AG09319 (cell line): ENCODE measurements at regions not wholly inside any gene's neighbourhood (a gene's known extent, or its start where the extent isn't known, plus 50 kb on each side); places are given as distances from the start of the nearest gene placed in this dataset.
A peak's percentile ranks its signal among the peaks of the same experiment; 100 is the strongest.
"Not testable (repeated sequence)": the region's sequence is repeated elsewhere in the genome, so short reads cannot be mapped to it uniquely, and the experiment has no call there.

Experiments
- DNase-seq: peaks from one replicate; pipeline ENCODE4 v3.0.0-alpha.2; 2010; ENCODE audit warnings: low read depth; ENCODE audit errors: extremely low read depth
- TF ChIP-seq, protein P1 (sequence below): IDR thresholded peaks from 2 replicates; pipeline ENCODE4 v1.5.1; 2011; ENCODE audit warnings: low read depth, mild to moderate bottlenecking, inconsistent platforms, low read length, moderate library complexity

DNA sequence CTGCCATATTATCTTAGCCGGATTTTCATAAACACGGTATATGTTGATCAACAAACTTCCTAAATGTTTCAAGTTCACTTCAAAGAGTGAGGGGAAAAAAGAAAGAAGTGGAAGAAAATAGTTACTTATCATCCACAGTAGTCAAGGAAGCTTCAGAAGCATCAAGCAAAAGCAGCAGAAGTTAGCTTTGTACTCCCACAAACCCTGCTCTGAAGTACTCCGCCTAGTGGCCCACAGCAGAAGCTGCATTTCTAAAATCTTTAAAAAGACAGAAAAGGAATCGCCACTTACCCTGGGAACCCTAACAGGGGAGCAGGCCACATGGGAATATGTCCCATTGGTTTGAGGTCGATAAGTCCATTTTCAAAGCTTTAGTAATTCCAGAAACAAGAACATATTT is 158.1 kb downstream of the FOXD4L6 start:
- not testable (repeated sequence) for DNase-seq
- TF ChIP-seq, protein P1, sequence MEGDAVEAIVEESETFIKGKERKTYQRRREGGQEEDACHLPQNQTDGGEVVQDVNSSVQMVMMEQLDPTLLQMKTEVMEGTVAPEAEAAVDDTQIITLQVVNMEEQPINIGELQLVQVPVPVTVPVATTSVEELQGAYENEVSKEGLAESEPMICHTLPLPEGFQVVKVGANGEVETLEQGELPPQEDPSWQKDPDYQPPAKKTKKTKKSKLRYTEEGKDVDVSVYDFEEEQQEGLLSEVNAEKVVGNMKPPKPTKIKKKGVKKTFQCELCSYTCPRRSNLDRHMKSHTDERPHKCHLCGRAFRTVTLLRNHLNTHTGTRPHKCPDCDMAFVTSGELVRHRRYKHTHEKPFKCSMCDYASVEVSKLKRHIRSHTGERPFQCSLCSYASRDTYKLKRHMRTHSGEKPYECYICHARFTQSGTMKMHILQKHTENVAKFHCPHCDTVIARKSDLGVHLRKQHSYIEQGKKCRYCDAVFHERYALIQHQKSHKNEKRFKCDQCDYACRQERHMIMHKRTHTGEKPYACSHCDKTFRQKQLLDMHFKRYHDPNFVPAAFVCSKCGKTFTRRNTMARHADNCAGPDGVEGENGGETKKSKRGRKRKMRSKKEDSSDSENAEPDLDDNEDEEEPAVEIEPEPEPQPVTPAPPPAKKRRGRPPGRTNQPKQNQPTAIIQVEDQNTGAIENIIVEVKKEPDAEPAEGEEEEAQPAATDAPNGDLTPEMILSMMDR: peak; percentile 8

DNA sequence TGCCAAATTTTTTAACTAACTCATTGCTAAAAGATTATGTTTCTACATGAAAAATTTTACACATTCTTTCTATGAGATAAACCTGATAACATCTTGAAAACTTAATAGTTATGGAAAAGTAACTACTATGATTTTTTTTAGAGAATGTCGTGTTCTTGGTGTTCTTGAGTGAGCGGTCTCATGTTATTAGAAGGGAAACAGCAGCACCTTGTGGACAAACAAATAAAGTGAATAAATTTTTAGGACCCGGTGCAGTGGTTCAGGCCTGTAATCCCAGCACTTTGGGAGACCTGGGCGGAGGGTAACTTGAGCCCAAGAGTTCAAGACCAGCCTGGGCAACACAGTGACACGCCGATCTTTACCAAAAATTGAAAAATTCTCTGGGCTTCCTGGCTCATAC is 166.0 kb downstream of the FOXD4L6 start:
- not testable (repeated sequence) for DNase-seq

DNA sequence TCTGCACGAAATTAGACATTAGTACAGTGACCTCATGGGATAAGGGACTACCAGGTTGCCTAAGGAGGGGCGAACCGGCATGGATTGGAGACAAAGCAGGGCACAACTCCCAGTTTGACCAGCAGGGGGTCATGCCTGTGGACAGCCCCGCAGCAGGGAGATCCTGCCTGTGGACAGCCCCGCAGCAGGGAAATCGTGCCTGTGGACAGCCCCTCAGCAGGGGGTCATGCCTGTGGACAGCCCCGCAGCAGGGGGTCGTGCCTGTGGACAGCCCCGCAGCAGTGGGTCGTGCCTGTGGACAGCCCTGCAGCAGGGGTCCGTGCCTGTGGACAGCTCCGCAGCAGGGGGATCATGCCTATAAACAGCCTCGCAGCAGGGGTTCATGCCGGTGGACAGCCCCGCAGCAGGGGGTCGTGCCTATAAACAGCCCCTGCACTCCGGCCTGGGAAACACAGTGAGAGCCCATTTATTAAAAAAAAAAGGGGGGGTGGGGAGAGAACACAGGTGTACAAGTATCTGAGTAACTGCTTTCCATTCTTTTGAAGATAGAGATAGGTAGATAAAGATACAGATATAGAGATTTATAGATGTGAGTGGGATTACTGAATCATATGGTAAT is 176.5 kb downstream of the FOXD4L6 start:
- DNase-seq: not testable (repeated sequence)

DNA sequence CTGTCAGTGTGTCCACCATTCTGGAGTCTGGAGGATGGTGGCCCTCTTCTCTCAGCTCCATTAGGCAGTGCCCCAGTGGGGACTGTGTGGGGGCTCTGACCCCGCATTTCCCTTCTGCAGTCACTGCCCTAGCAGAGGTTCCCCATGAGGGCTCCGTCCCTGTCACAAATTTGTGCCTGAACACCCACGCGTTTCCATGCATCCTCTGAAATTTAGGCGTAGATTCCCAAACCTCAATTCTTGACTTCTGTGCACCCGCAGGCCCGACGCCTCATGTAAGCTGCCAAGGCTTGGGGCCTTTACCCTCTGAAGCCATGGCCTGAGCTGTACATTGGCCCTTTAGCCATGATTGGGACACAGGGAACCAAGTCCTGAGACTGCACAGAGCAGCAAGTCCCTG is 182.3 kb downstream of the FOXD4L6 start:
- not testable (repeated sequence) for DNase-seq

DNA sequence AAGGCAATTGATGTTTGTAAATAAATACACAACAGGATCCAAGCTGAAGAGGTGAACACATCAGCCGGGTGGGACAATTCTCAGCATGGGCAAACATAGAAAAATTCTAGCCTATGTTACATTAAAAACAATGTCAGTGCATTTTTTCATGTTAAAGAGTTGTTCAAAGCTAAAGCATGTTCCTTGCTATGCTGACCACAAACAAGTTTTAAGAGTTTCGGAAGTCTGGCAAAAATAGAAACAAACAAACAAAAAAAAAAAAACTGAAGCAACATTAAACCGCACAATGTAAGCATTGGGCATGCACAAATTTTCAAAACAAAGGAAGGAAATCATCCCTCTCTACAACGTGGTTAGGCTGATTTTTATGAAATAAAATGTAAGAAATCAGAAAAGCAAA is 185.8 kb downstream of the FOXD4L6 start:
- not testable (repeated sequence) for DNase-seq

DNA sequence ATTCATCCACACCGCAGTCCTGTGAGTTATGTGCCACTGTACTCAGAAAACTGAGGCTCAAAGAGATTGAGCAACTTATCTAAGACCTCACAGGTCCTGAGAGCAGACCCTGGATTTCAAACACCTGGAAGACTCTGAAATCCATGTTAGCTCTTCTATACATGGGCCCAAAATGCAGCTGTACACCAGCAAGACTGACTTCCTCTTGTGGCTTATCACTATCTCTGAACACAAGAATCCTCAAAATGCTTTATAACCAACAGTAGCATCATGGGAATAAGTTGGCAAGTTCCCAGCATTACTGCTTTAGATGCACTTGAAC is 188.6 kb downstream of the FOXD4L6 start:
- DNase-seq: not testable (repeated sequence)

DNA sequence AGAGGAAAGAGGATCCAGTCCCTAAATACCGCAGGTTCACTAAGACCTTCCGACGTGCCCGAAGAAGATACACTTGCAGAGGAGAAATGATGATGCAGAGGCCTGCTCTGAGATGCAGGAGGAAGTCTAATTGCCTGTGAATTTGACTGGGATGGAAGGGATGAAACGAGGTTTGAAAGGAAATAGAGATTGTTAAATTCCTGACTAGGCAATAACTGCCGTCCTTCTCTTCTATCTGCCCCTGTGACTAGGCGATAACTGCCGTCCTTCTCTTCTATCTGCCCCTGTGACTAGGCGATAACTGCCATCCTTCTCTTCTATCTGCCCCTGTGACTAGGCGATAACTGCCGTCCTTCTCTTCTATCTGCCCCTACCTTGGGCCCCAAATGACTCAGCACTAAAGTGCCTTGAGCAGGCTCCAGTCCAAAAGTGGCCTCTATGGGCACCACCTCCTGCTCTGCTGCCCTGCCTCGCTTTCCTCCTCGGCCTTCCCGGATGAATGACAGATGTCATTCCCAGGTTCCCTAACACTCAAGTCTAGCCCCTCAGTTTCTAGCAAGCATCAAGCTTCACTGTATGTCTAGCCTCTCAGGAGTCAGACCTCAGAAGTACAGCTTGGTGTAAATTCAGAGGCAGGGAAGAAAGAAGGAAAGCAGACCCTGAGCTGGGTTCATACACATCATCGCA is 189.1 kb downstream of the FOXD4L6 start:
- not testable (repeated sequence) for DNase-seq

DNA sequence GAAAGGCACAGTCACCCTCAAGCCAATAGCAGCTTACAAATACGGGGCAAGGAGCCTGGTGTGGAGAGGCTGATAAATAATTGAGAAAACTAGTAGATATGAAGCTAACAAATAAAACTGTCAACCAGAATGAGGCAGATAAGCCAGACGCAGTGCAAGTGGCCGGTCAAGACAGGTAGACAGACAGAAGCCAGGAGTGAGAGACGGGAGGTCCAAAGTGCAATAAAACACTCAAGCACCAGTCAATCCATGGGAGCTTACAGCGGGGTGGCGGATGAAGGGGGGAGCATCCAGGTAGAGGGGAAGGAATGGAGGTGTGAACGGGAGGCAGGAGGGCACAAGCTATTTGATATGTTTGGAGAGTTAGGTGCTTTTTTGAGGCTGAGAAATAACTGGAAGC is 193.1 kb downstream of the FOXD4L6 start:
- TF ChIP-seq, protein P1: no peak
- DNase-seq: no peak

DNA sequence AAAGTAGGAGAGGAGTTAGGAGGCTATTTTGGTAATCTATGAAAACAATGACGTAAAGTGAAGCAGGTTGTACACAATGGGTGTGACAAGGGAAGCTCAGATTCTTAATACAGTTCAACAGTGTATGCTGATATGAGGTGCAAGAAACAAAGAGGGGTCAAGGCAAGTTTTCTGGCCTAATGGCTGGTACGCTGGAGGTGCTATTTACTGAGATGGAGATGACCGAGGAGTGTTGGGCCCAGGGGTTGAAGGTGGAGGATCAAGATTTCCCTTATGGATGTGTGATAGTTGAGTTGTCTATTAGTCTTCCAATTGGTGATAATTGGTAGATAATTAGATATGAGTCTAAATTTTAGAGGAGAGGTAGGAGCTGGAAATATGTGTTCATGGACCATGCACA is 194.0 kb downstream of the FOXD4L6 start:
- DNase-seq: not testable (repeated sequence)

DNA sequence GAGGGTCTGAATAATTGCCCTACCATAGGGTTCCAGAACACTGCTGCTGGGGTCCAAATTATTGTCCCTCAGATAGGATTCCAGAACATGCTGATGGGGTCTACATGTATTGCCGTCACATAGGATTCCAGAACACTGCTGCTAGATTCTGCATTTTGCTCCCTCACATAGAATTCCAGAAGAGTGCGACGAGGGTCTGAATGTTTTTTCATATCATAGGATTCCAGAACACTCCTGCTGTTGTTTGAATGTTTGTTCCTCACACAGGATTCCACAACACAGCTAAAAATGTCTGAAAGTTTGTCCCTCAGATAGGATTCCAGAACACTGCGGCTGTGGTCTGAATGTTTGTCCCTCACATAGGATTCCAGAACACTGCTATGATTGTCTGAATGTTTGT is 198.1 kb downstream of the FOXD4L6 start:
- DNase-seq: not testable (repeated sequence)

DNA sequence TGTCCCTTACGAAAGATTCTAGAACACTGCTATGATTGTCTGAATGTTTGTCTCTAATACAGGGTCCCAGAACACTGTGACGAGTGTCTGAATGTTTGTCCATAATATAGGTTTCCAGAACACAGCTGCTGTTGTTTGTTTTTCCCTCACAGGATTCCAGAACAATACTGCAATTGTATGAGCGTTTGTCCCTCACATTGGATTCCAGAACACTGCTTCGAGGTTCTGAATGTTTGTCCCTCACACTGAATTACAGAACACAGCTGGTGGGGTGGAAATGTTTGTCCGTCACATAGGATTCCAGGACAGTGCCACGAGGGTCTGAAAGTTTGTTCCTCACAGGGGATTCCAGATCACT is 199.0 kb downstream of the FOXD4L6 start:
- DNase-seq: not testable (repeated sequence)

DNA sequence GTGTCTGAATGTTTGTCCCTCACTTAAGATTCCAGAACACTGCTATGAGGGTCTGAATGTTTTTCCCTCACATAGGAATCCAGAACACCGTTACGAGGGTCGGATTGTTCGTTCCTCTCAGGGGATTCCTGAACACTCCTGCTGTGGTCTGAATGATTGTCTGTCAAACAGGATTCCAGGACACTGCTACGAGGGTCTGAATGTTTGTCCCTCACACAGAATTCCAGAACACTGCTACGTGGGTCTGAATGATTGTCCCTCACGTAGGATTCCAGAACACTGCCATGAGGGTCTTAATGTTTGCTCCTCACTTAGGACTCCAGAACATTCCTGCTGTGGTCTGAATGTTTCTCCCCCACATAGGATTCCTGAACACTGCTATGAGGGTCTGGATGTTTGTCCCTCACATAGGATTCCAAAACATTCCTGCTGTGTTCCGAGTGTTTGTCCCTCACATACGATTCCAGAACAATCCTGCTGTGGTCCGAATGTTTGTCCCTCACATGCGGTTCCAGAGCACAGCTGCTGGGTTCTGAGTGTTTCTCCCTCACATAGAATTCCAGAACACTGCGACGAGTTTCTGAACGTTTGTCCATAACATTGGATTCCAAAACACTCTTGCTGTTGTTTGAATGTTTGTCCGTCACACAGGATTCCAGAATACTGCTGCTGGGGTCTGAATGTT is 199.5 kb downstream of the FOXD4L6 start:
- no peak for DNase-seq
- TF ChIP-seq, protein P1: no peak
